ENCODE measurements at regions not wholly inside any gene's neighbourhood (a gene's known extent, or its start where the extent isn't known, plus 50 kb on each side); places are given as distances from the start of the nearest gene placed in this dataset.

GRCh38 chr20:12827816-12828385 lies 180.9 kb upstream of the SPTLC3 start:
- TF ChIP-seq CTCF (IDR thresholded peaks at IDR 0.05), result no peak
- TF ChIP-seq POLR2A (IDR thresholded peaks at IDR 0.05), result no peak

Measured in lower leg skin (tissue), 3 donors.